T-helper 1 cell (primary cell): ENCODE measurements at regions not wholly inside any gene's neighbourhood (a gene's known extent, or its start where the extent isn't known, plus 50 kb on each side); places are given as distances from the start of the nearest gene placed in this dataset.
"Not testable (repeated sequence)": the region's sequence is repeated elsewhere in the genome, so short reads cannot be mapped to it uniquely, and the experiment has no call there.

Experiments
- DNase-seq, 5 donors: peaks; one replicate each; pipeline ENCODE4 v3.0.0-alpha.2; 2012 to 2020

DNA sequence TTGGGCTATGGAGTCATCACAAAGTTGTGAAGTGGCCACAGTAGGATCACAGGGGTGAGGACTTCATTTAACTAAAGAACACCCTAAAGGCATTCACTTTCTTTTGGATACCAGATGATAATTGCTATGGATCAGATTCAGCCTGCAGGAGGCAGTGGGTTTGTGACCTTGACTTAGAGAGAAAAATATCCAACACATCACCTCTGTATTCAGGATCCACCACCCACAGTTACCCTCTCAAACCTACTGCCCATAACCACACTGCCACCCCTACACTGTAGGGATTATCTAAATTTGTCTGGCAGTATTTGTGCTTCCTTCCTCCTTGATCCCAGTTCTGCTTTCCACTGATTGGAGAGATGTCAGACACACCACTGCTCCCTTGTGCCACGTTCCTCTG lies 269.4 kb downstream of the MYCN start:
- no peak for DNase-seq

- no peak for DNase-seq
These were observed 268.6 kb downstream of the MYCN start for GRCh38 chr2:16208921-16209320.

- DNase-seq, result no peak
These were observed 268.0 kb downstream of the MYCN start for GRCh38 chr2:16208241-16208797.

GRCh38 chr2:16207611-16208010 lies 267.3 kb downstream of the MYCN start:
- DNase-seq, result no peak

DNA sequence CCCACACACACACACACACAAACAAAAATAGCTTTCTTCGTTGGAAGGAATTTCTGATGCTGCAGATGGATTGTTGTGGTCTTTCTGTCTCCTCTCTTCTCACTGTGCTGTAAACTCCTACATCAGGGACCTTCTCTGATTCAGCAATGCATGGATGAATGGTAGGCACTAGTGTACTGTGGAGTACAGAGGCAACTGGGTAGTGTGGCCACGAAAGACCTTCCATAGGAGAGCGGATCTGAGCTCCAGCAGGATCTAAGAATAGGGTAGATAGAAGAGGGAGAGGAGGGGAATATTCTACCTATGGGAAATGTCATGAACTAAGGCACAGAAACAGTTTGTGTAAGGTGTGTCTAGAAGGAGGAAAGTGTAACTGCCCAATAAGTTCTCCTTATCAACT lies 266.8 kb downstream of the MYCN start:
- no peak for DNase-seq

GRCh38 chr2:16206191-16206944 lies 266.0 kb downstream of the MYCN start:
- no peak for DNase-seq

DNA sequence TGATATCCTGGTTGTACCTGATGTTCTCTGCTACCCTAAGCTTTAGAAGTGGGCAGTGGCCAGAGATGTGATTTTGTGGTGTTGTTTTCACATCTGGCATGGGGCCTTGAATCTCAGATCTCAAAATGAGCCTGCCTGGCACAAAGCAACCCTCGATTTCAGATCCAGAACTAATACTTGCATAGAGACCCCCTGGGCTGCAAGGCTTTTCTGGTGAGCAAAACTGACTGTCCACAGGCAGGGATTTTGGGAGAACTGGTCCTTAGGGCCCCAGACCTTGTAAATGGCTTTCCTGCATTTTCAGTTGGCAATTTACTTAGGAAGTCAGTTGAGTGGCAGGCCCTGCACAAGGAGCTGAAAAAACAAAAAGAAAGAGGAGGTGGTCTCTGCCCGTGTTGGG lies 265.3 kb downstream of the MYCN start:
- DNase-seq, result no peak

DNA sequence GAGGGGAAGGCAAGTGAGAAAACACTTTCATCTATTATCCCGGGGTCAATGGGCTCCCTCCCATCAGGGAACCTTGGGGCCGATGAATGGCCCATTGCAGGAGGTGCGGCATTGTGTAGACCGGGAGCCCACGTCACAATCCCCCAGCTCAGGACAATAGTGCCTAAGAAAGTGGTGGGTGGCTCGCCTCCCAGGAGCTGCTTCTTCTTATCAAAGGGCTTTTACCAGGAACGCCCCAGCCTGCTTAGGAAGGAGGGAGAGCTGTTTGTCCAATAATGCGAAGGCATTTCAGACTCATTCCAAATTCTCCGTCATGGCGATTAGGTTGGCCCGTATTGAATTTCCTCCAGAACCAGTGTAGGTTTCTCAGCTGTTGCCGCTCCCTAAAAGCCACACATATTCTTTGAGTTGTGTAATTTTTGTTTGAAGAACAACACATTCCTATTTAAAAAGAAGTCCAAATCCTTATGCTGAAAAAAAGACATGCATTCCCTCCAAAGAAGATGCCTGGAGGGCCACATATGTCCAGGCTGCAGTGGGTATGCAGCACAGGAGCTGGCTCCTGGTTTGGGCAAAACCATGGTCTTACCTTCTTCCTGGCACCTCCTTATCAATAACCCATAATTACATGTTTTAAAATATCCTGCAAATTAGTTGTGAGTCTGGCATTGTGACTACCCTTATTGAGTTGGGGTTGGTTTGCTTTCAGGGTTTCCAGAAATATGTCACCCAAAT lies 264.7 kb downstream of the MYCN start:
- no peak for DNase-seq

- no peak for DNase-seq
These were observed 263.9 kb downstream of the MYCN start for GRCh38 chr2:16204251-16204650.

DNA sequence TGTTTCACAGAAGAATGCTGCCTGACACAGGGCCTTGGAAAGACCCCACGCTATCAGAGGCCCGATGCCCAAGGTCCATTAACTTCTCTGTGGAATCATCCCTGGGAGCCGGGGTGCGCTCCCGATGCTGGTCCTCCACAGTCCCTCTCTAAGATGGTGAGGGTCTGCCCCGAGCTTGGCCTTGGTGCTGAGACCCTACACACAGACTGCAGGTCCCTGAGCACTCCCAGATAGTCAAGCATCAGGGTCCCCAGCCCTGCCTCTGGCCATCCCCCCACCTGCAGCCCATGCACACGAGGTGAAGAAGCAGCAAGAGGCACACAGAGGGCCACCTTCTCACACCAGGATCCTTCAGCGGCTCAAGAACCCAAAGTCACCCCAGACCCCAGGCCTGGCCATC lies 263.3 kb downstream of the MYCN start:
- DNase-seq, result no peak

- no peak for DNase-seq
These were observed 262.7 kb downstream of the MYCN start for GRCh38 chr2:16203069-16203468.

- no peak for DNase-seq
These were observed 262.1 kb downstream of the MYCN start for GRCh38 chr2:16202266-16203020.

DNA sequence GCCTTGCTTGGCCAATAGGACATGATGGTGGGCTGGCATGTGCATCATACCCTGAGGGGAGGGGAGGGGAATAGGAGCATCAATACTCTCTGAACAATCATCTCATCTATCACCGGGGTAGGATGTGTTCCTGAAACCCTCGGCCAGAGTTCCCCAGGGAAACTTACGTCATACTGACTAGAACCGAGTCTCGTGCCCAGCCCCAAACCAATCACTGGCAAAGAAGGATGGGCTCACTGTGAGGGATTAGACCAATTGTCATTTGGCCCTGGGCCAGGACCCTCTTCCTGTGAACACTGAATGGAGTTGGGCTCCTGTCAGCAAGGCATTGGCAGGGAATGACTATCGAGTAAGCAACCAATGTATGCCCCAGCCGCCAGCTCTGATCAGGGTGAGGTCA lies 261.5 kb downstream of the MYCN start:
- DNase-seq, result no peak

DNA sequence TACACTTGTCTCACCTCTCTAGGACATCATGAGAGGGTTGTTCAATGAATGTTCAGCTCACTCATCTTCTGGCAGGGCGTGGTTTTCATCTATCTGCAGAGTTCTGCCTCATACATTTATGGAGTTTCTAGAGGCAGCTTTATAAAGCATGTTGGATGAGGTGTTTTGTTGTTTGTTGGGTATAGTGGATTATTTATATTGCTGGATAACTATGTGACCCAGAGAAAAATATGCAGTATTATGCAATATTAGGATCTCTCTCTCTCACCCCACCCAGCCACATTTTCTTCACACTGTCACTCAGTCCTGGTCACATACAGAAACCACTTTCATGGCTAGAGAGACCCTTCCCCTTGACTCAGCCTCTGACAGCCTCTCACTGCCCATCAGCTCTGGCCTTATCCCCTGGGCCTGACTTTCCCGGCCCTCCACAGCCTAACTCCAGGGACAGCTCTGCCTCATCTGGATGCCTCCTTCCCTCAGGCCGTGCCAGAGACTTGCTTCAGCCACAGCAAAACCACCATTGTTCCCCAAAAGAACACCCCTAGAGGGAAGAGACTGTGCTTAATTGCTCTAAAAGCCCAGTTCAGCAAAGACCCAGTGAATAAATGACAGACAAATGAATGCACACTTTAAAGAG lies 260.3 kb downstream of the MYCN start:
- DNase-seq, result no peak

- DNase-seq, result no peak
These were observed 259.7 kb downstream of the MYCN start for GRCh38 chr2:16199882-16200553.

DNA sequence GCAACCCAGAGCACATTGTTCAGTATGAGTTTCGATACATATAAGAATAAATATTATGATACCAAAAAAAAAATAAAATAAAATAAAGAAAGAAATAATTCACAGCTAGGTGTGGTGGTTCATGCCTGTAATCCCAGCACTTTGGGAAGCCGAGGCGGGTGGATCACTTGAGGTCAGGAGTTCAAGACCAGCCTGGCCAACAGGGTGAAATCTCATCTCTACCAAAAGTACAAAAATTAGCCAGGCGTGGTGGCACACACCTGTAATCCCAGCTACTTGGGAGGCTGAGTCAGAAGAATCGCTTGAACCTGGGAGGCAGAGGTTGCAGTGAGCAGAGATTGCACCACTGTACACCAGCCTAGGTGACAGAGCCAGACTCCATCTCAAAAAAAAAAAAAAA lies 258.9 kb downstream of the MYCN start:
- DNase-seq, result not testable (repeated sequence)

- DNase-seq, result no peak
These were observed 258.0 kb downstream of the MYCN start for GRCh38 chr2:16198166-16198912.

GRCh38 chr2:16197504-16198147 lies 257.3 kb downstream of the MYCN start:
- no peak for DNase-seq

DNA sequence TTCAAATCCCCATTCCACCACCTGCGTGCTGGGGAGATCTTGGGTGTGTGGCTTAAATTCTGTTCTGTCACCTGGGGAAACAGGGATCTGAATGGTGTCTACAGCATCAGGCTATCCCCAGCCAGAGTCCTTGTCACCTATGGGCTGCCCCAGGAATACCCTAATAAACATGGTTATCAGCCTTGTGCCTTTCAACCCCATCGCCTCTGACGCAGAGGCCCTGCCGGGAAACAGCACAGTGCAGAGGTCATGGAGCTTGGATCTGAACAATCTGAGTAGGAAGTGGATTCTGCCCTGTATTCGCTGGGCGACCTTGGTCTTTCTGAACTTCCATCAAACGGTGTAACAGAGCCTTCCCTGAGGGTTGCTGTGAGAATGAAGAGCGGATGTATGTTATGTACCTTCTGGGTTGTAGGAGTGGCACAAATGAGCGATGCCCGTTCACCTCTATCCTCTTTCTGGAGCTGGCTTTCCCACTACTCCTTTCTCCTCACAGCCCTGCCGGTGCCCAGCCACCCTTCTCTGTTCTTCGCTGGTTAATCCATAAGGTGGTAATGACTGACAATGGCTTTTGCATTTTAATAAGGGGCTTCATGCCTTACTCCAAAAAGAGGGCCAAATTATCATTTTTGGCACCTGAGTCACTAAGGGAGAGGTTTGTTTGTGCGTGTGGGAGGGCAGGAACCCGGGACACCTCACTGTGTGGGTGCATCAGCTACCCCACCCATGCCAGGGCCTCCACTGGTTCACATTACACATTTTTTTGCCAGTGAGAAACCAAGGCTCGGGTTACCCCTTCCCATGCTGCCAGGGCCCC lies 256.5 kb downstream of the MYCN start:
- no peak for DNase-seq

- no peak for DNase-seq
These were observed 255.3 kb downstream of the MYCN start for GRCh38 chr2:16195681-16196070.
